SK-N-DZ (cell line): ENCODE measurements at regions not wholly inside any gene's neighbourhood (a gene's known extent, or its start where the extent isn't known, plus 50 kb on each side); places are given as distances from the start of the nearest gene placed in this dataset.

Experiments used
- DNase-seq: peaks from one replicate; pipeline ENCODE4 v3.0.0-alpha.2; 2015; ENCODE audit warnings: low spot score

GRCh38 chr10:70966646-70967553 is 78.5 kb upstream of the PCBD1 start:
- DNase-seq: no peak

DNA sequence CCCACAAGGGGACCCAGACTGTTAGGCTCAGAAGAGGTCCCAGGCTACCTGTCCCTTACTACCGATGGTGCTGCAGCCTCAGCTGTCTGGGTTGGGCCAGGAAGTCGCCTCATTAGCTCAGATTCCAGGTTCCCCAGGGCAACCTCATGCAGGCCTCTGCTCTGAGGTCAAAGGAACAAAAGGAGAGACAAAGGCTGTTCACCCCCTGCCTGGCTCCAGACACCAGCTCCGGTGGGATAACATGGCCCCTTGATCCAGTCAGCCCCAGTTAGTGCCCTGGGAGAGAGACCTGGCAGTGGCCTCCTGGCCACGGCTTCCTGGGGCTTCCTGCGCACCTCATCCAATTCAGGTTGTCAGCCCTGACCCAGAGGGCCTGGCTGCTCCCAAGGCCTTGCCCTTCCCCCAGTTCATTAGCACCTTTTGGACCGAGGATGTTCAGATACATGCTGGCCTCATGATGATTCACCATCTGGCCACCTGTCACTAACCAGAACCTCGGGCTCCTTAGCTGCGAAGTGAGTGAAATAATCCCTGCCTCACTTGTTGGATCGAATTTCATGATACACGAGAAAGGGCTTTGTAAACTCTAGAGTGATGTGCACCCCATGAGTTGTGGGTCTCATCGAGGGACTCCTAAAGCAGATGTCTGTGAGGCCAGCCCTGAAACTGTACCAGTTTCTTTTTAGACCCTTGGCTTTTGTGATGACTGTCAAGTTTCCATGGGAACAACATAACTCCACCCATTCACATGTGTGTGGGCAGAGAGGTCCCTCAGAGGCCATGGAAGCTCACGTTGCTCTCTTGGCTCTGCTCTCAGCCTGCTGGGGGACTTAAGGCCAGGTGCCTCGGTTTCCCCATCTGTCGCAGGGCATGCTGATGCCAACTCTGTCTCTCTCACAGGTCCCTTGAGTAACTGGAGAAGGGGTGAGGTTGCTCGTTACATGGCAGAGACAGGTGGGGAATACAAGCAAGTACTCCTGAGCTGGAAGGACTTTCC is 79.5 kb upstream of the PCBD1 start:
- no peak for DNase-seq

GRCh38 chr10:70969188-70969587 is 80.8 kb upstream of the PCBD1 start:
- DNase-seq: no peak

DNA sequence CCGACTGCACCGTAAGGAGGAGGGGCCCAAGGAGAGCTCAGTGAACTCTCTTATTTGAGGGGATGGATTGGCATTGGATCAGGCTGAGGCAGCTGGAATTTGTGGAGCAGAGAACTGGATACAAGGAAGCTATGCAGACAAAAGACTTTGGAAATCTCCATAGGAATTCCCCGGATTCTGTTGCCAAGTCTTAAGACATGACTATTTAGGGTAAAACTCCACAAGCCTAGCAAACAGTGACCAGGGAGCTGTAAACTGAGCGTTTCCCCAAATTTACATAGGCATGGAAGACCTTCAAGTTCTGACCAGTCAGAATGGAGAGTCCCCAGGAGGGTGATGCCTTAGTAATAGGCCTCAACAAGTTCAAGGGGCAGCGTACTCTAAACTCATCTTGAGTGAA is 82.5 kb upstream of the PCBD1 start:
- no peak for DNase-seq

GRCh38 chr10:70973275-70973674 is 84.9 kb upstream of the PCBD1 start:
- no peak for DNase-seq

GRCh38 chr10:70974351-70974901 is 86.1 kb upstream of the PCBD1 start:
- no peak for DNase-seq

DNA sequence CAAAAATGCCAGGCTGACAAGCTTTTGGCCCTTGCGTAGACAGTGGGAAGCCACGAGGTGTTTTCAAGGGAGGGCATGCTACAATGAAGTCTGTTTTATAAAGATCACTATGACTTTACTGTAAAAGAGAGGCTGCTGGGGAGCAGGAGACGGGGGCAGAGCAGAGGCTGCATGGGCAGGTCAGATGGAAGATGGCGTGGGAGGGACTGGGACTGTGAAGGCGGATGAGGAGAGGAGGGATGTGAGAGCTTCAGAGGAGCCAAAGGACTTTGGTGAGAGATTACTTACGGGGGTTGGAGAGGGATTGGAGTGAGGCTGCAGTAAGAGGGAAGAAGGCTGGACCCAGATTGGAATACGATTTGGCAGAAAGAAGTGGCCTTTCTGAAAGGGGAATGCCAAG is 86.6 kb upstream of the PCBD1 start:
- DNase-seq: no peak

GRCh38 chr10:70976063-70976695 is 87.8 kb upstream of the PCBD1 start:
- no peak for DNase-seq

DNA sequence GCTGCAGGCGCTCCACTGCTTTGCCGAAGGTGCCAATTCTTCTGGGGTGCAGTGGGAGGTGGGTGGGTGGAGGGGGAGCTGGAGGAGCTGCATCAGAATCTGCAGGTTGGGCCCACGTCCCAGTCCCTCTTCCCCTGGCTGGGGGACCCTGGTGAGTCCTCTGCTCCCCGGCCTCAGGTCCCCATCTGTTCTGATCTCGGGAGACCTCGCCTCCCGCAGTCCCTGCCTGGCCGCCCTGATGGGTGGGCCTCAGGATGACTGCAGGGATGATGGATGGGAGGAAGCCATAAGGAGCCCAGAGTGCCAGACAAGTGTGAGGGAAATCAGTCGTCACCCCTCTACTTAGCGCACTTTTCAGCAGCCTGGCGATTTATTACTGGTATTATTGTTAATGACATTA is 89.3 kb upstream of the PCBD1 start:
- no peak for DNase-seq

DNA sequence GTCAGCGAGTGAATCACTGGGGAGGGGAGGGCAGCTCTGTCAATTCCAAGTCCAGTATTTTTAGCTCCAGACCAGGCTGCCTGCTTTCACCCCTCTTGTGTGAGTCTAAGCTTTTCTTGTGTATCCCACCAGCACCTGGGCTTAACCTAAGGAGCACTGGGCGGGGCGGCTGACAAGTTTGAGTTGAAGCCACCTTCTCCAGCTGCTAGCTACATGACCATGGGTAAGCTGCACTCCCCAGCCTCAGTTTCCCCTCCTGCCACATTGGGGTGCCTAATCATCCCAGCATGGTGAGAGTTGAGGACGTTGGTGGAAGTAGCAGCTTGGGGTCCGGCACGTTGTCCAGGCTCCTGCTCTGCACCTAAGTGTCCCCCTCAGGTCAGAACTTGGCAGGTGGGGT is 89.8 kb upstream of the PCBD1 start:
- DNase-seq: no peak

GRCh38 chr10:70978816-70979480 is 90.6 kb upstream of the PCBD1 start:
- DNase-seq: no peak

- no peak for DNase-seq
These were observed 92.3 kb upstream of the PCBD1 start for GRCh38 chr10:70980687-70981086.

- DNase-seq: no peak
These were observed 92.9 kb upstream of the PCBD1 start for GRCh38 chr10:70981171-70981836.

DNA sequence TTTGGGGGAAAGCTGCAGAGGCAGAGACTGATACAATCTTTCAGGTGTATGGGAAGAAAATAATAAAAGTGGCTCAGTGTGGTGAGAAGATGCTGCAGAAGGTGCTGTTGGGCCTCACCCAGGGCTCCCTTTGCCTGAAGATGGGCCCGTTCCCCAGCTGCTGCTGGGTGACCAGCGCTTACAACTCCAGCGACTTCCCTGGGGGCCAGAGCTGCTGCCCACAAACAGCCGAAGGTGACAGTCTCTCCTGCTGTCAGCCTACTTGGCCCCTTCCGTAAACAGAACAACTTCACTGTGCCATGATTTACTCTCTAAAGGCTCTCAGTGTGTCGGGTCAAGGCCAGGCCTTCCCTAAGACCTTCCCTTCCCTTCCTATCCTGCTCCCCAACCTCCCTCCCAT is 93.6 kb upstream of the PCBD1 start:
- no peak for DNase-seq

GRCh38 chr10:70982443-70982842 is 94.1 kb upstream of the PCBD1 start:
- DNase-seq: no peak

DNA sequence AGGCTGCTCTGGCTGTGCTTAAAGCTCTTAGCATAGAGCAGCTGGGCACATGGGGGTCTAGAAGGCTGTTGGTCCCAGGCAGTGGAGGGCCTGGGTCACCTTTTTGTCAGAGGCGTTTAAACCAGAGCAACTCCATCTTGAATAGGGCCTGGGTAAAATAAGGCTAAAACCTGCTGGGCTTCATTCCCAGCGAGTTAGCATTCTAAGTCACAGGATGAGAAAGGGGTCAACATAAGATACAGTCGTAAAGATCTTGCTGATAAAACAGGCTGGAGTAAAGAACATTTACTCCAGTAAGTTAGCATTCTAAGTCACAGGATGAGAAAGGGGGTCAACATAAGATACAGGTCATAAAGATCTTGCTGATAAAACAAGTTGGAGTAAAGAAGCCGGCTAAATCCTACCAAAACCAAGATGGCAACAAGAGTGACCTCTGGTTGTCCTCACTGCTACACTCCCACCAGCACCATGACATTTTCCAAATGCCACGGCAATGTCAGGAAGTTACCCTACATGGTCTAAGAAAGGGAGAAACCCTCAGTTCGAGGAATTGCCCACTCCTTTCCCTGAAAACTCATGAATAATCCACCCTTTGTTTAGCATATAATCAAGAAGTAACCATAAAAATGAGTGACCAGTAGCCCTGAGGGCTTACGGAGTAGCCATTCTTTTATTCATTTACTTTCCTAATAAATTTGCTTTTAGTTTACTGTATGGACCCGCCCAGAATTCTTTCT is 96.8 kb upstream of the PCBD1 start:
- DNase-seq: no peak

- no peak for DNase-seq
These were observed 97.7 kb upstream of the PCBD1 start for GRCh38 chr10:70985824-70986622.

DNA sequence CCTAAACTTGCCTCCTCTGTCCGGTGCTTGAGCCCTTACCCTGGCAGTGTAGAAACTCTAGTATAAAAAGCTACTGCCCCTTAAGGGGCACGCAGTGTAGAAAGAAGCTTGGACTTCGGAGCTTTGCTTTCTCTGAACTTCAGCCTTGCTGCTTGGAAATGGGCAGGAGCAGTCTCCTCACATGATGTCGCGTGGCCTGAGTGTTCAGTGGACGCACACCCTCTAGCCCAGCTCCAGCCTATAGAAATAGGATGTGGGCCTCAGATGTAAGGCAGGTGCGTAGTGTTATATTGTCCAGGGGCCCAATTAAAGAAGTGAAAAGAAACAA is 98.2 kb upstream of the PCBD1 start:
- no peak for DNase-seq
